Tibial nerve (tissue), 4 donors: ENCODE measurements at regions not wholly inside any gene's neighbourhood (a gene's known extent, or its start where the extent isn't known, plus 50 kb on each side); places are given as distances from the start of the nearest gene placed in this dataset.

Experiments
- EP300 ChIP-seq, 2 donors: sonication (generic); formaldehyde crosslinking; IDR thresholded peaks; one replicate each; pipeline ENCODE4 v1.6.1; 2017; ENCODE audit warnings: antibody characterized with exemption in 2 of 2, mild to moderate bottlenecking in 1 of 2
- POLR2A ChIP-seq, 2 donors: fragments of 450-650 bp; IDR thresholded peaks; one replicate each; pipeline ENCODE4 v1.6.1; 2017; ENCODE audit warnings: antibody characterized with exemption in 2 of 2, mild to moderate bottlenecking in 2 of 2, moderate library complexity in 2 of 2
- TF ChIP-seq, protein P1 (sequence below), 5 experiments: fragments of 200-600 bp in 3 of 5; fragments of 450-650 bp in 2 of 5; sonication (generic) in 3 of 5; IDR thresholded peaks; one replicate each; pipeline ENCODE4 v1.5.1; 2016 to 2019; ENCODE audit warnings: antibody characterized with exemption in 5 of 5, mild to moderate bottlenecking in 3 of 5, moderate library complexity in 2 of 5

DNA sequence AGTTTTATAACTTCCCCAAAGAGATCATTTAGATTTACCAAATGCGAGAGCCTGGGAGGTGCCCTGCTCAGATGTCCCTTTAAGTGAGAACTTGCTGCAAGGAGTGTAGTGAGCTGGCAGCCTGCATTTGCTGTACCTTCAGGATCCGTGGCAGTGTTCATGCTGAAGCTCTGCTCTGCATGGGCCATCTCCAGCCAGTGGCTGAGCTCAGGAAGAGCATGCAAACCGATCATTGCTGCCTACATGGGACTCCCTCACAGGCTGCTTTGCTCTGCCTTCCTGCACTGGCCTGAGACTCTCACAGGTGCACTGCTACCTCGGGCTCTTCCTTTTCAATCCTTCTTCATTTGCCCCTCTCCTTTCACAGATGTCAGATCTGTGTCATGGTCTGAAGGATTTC, 152.0 kb upstream of the SFRP2 start:
- TF ChIP-seq, protein P1, sequence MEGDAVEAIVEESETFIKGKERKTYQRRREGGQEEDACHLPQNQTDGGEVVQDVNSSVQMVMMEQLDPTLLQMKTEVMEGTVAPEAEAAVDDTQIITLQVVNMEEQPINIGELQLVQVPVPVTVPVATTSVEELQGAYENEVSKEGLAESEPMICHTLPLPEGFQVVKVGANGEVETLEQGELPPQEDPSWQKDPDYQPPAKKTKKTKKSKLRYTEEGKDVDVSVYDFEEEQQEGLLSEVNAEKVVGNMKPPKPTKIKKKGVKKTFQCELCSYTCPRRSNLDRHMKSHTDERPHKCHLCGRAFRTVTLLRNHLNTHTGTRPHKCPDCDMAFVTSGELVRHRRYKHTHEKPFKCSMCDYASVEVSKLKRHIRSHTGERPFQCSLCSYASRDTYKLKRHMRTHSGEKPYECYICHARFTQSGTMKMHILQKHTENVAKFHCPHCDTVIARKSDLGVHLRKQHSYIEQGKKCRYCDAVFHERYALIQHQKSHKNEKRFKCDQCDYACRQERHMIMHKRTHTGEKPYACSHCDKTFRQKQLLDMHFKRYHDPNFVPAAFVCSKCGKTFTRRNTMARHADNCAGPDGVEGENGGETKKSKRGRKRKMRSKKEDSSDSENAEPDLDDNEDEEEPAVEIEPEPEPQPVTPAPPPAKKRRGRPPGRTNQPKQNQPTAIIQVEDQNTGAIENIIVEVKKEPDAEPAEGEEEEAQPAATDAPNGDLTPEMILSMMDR (IDR thresholded peaks at IDR 0.05): no peak
- TF ChIP-seq POLR2A (IDR thresholded peaks at IDR 0.05): no peak
- no peak for TF ChIP-seq EP300 (IDR thresholded peaks at IDR 0.05)
